HCT116 (cell line): ENCODE measurements at regions not wholly inside any gene's neighbourhood (a gene's known extent, or its start where the extent isn't known, plus 50 kb on each side); places are given as distances from the start of the nearest gene placed in this dataset.
"Not testable (repeated sequence)": the region's sequence is repeated elsewhere in the genome, so short reads cannot be mapped to it uniquely, and the experiment has no call there.

Source experiments
- ATAC-seq: fragments of 200-7000 bp; cut with Tn5 transposase; 2 replicates; pipeline ENCODE4 v1.9.1; 2020; ENCODE audit warnings: mild to moderate bottlenecking, moderate library complexity
- BruUV-seq: library from RNA; stranded (reverse); fragments of 400-500 nt; replicated peaks from 2 replicates; lab custom pipeline; 2021; lab: Mats Ljungman, UMichigan
- CTCF ChIA-PET: fragments of 300-600 bp; sonication (Branson Sonifier 250); formaldehyde crosslinking; loops from one replicate; lab custom pipeline; 2021; ENCODE audit warnings: antibody characterized with exemption; lab: Charles Lee
- POLR2A ChIA-PET: fragments of 300-600, 350-600 bp; sonication (Branson Sonifier 250); formaldehyde crosslinking; loops from one replicate; lab custom pipeline; 2021; ENCODE audit warnings: antibody characterized with exemption; lab: Charles Lee
- RAD21 ChIA-PET, 2 experiments: fragments of 300-600 bp; sonication (Branson Sonifier 250); formaldehyde crosslinking; loops; one replicate each; lab custom pipeline; 2023; ENCODE audit warnings: low total read pairs in 2 of 2; ENCODE audit not compliant: uncharacterized antibody in 2 of 2, unreplicated experiment in 2 of 2, low non-redundant PET in 1 of 2; lab: Charles Lee
- DNase-seq: peaks from one replicate; pipeline ENCODE4 v3.0.0-alpha.2; 2010; ENCODE audit warnings: low read depth, low spot score
- H2AFZ ChIP-seq: fragments of 200-600 bp; shearing (Covaris generic), sonication (generic); 2 replicates; pipeline ENCODE4 v1.6.1; 2017; ENCODE audit warnings: low read depth, mixed run types, mixed read lengths, antibody characterized with exemption, low read length; ENCODE audit not compliant: poor library complexity, severe bottlenecking
- H3K27ac ChIP-seq: 2 replicates; pipeline ENCODE4 v1.5.1; 2012; ENCODE audit warnings: low read depth, low read length
- H3K27me3 ChIP-seq: fragments of 200-600 bp; sonication (generic); 2 replicates; pipeline ENCODE4 v1.6.1; 2016; ENCODE audit warnings: mixed run types, low read length, mixed read lengths; ENCODE audit not compliant: insufficient read depth
- H3K36me3 ChIP-seq, 2 experiments: fragments of 200-500 bp in 1 of 2; fragments of 200-600 bp in 1 of 2; sonication (Bioruptor generic) in 1 of 2; sonication (generic) in 1 of 2; 2 replicates each; pipeline versions ENCODE4 v1.5.1 to v1.6.1; 2014 to 2016; ENCODE audit warnings: low read length in 2 of 2, inconsistent platforms in 1 of 2, mixed read lengths in 1 of 2, mixed run types in 1 of 2; ENCODE audit not compliant: insufficient read depth in 2 of 2, control insufficient read depth in 1 of 2
- H3K4me1 ChIP-seq, 2 experiments: fragments of 200-600 bp in 1 of 2; sonication (generic) in 1 of 2; 2 replicates each; pipeline versions ENCODE4 v1.5.1 to v1.6.1; 2012 to 2017; ENCODE audit warnings: low read length in 2 of 2, inconsistent platforms in 1 of 2, mild to moderate bottlenecking in 1 of 2, mixed read lengths in 1 of 2, mixed run types in 1 of 2, moderate library complexity in 1 of 2; ENCODE audit not compliant: insufficient read depth in 2 of 2, control insufficient read depth in 1 of 2
- H3K4me2 ChIP-seq: fragments of 200-600 bp; sonication (generic); 2 replicates; pipeline ENCODE4 v1.6.1; 2017; ENCODE audit warnings: mixed run types, low read length, mixed read lengths
- H3K4me3 ChIP-seq, 2 experiments: fragments of 200-600 bp in 1 of 2; sonication (generic) in 1 of 2; replicated peaks in 1 of 2; 2 replicates each; pipeline ENCODE4 v1.5.1; 2011 to 2016; ENCODE audit warnings: low read length in 2 of 2, control low read depth in 1 of 2, low read depth in 1 of 2, mild to moderate bottlenecking in 1 of 2, mixed read lengths in 1 of 2, mixed run types in 1 of 2
- H3K79me2 ChIP-seq: fragments of 200-600 bp; sonication (generic); 2 replicates; pipeline ENCODE4 v1.6.1; 2017; ENCODE audit warnings: mild to moderate bottlenecking, mixed run types, low read length, moderate library complexity, mixed read lengths; ENCODE audit not compliant: insufficient read depth
- H3K9ac ChIP-seq: fragments of 200-600 bp; sonication (generic); 2 replicates; pipeline ENCODE4 v1.6.1; 2016; ENCODE audit warnings: low read length, mixed read lengths
- H3K9me2 ChIP-seq: fragments of 200-600 bp; sonication (generic), shearing (Covaris generic); 2 replicates; pipeline ENCODE4 v1.6.1; 2017; ENCODE audit warnings: mixed run types, mild to moderate bottlenecking, moderate library complexity; ENCODE audit not compliant: insufficient read depth
- H3K9me3 ChIP-seq, 2 experiments: fragments of 200-500 bp in 1 of 2; fragments of 200-600 bp in 1 of 2; sonication (Bioruptor generic) in 1 of 2; sonication (generic) in 1 of 2; 2 replicates each; pipeline ENCODE4 v1.6.1; 2014 to 2017; ENCODE audit warnings: low read length in 2 of 2, mixed read lengths in 2 of 2, inconsistent platforms in 1 of 2, low read depth in 1 of 2, mild to moderate bottlenecking in 1 of 2, mixed run types in 1 of 2, moderate library complexity in 1 of 2; ENCODE audit not compliant: control insufficient read depth in 1 of 2, insufficient read depth in 1 of 2
- H4K20me1 ChIP-seq: fragments of 200-600 bp; sonication (generic), shearing (Covaris generic); 2 replicates; pipeline ENCODE4 v1.6.1; 2017; ENCODE audit warnings: mixed run types, mild to moderate bottlenecking, moderate library complexity; ENCODE audit not compliant: insufficient read depth
- ELF1 ChIP-seq: IDR thresholded peaks from 2 replicates; pipeline ENCODE4 v1.6.1; 2012; ENCODE audit warnings: low read depth, borderline replicate concordance
- YY1 ChIP-seq: IDR thresholded peaks from 2 replicates; pipeline ENCODE4 v1.6.1; 2011; ENCODE audit warnings: low read length, low read depth, moderate library complexity, mild to moderate bottlenecking; ENCODE audit not compliant: insufficient replicate concordance; ENCODE audit errors: extremely low read depth
- intact Hi-C: fragments of 100-400 bp; cut with micrococcal nuclease; formaldehyde crosslinking; loops from 2 replicates; pipeline ENCODE4 v1.10.0; 2022

DNA sequence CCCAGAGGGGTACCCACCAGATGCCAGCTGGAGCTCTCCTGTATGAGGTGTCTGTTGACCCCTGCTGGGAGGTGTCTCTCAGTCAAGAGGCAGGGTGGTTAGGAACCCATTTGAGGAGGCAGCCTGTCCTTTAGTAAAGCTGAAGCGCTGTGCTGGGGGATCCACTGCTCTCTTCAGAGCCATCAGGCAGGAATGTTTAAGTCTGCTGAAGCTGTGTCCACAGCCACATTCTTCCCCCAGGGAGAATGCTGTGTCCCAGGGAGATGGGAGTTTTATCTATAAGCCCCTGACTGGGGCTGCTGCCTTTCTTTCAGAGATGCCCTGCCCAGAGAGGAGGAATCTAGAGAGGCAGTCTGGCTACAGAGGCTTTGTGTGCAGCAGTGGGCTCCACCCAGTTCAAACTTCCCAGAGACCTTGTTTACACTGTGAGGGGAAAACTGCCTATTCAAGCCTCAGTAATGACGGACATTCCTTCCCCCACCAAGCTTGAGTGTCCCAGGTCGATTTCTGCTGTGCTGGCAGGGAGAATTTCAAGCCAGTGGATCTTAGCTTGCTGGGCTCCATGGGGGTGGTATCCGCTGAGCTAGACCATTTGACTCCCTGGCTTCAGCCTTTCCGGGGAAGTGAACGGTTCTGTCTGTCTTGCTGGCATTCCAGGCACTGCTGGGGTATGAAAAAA is 133.8 kb downstream of the LEPR start:
- H3K9ac ChIP-seq, POLR2A ChIA-PET, DNase-seq, ATAC-seq, H3K9me3 ChIP-seq, H3K4me3 ChIP-seq, H2AFZ ChIP-seq, RAD21 ChIA-PET, H4K20me1 ChIP-seq, H3K79me2 ChIP-seq, CTCF ChIA-PET, H3K27ac ChIP-seq, intact Hi-C loops, H3K4me1 ChIP-seq, H3K9me2 ChIP-seq, BruUV-seq, H3K27me3 ChIP-seq, H3K4me2 ChIP-seq, H3K36me3 ChIP-seq: not testable (repeated sequence)

DNA sequence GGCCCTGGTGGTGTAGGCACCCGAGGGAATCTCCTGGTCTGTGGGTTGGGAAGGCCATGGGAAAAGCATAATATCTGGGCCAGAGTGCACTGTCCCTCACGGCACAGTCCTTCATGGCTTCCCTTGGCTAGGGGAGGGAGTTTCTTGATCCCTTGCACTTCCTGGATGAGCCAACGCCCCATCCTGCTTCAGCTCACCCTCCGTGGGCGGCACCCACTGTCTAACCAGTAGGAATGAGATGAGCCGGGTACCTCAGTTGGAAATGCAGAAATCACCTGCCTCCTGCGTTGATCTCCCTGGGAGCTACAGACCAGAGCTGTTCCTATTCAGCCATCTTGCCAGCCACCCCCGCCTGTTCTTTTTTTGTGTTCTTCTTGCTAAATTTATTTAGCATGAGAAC is 134.4 kb downstream of the LEPR start:
- Histone ChIP-seq H3K27me3 (no peaks in the 10 kb centered on the region), H3K4me1 (no peaks in the 10 kb centered on the region), H3K9me3 (no peaks in the 10 kb centered on the region), H3K27ac (no peak overlapping the region), H3K4me3 (no peak overlapping the region), H4K20me1 (no peaks in the 10 kb centered on the region), H3K9ac (no peak overlapping the region), H3K36me3 (no peaks in the 10 kb centered on the region), H2AFZ (no peak overlapping the region), H3K4me2 (no peak overlapping the region), H3K79me2 (no peaks in the 10 kb centered on the region), H3K9me2 (no peaks in the 10 kb centered on the region)
- DNase-seq (no peak), ATAC-seq (no peak)
- ChIA-PET CTCF (no interaction called here), POLR2A (no interaction called here), RAD21 (no interaction called here)
- no TSS peak for BruUV-seq
- TF ChIP-seq ELF1, result no peak
- no peak for TF ChIP-seq YY1
- intact Hi-C loops, result no loop called here
